Activated CD8-positive, alpha-beta T cell treated with anti-CD3 and anti-CD28 coated beads for 36 hours (primary cell): ENCODE measurements at regions not wholly inside any gene's neighbourhood (a gene's known extent, or its start where the extent isn't known, plus 50 kb on each side); places are given as distances from the start of the nearest gene placed in this dataset.

Experiments
- ATAC-seq: fragments of 200-7000 bp; cut with Tn5 transposase; one replicate; pipeline ENCODE4 v1.10.0; 2021; ENCODE audit warnings: mild to moderate bottlenecking, moderate library complexity
- CTCF ChIA-PET: fragments of 350-600 bp; sonication (Branson Sonifier 250); formaldehyde crosslinking; loops from one replicate; lab custom pipeline; 2021; ENCODE audit warnings: antibody characterized with exemption; lab: Charles Lee
- POLR2A ChIA-PET: fragments of 350-600 bp; sonication (Branson Sonifier 250); formaldehyde crosslinking; loops from one replicate; lab custom pipeline; 2021; ENCODE audit warnings: antibody characterized with exemption; lab: Charles Lee
- DNase-seq: peaks from one replicate; pipeline ENCODE4 v3.0.0-alpha.2; 2020
- H3K27ac Mint-ChIP-seq: one replicate; pipeline ENCODE4 v1.8.0; 2021; ENCODE audit warnings: mild to moderate bottlenecking, mixed read lengths
- H3K27me3 Mint-ChIP-seq: one replicate; pipeline ENCODE4 v1.8.0; 2021; ENCODE audit warnings: mixed read lengths
- H3K36me3 Mint-ChIP-seq: one replicate; pipeline ENCODE4 v1.8.0; 2021; ENCODE audit warnings: low read depth, mixed read lengths
- H3K4me1 Mint-ChIP-seq: one replicate; pipeline ENCODE4 v1.8.0; 2021; ENCODE audit warnings: low read depth, mixed read lengths
- H3K4me3 Mint-ChIP-seq: one replicate; pipeline ENCODE4 v1.8.0; 2021; ENCODE audit warnings: mild to moderate bottlenecking, moderate library complexity, mixed read lengths
- H3K9me3 Mint-ChIP-seq: one replicate; pipeline ENCODE4 v1.8.0; 2021; ENCODE audit warnings: mixed read lengths
- CTCF ChIP-seq: fragments of 200-600 bp; IDR thresholded peaks from one replicate; pipeline ENCODE4 v1.8.0; 2022; ENCODE audit warnings: antibody characterized with exemption, mild to moderate bottlenecking
- intact Hi-C: fragments of 100-400 bp; cut with micrococcal nuclease; formaldehyde crosslinking; loops from one replicate; pipeline ENCODE4 v1.10.0; 2022

DNA sequence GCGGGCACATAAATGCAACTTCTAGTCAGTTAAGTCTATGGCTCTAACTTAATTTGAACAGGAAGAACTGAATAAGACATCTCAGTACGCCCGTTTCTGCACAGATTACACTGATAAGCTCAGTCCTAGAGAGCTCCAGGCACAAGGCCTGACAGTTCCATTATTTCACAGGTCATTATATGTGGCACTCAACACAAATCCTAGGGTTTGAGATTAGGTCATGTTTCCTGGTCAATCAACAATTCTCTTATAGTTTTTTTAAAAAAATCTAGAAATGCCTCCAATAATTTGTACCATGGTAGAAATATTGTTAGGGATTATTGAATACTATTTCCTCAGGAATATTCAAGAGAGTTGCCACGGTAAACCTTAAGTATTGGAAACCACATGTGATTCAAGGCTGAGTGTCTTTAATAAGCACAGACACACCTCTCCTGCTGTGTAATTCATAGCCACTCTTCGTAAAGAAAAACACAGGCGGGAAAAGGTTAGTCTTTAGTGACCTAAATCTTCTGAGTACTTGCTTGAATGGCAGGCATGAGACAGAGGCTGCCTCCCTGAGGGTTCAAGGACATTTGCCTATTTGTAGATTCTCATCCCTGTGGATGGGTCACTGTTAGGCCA is 342.9 kb upstream of the ADGRL3 start:
- Mint-ChIP-seq H3K4me1 (no peaks in the 10 kb centered on the region), H3K36me3 (no peaks in the 10 kb centered on the region), H3K27ac (no peak overlapping the region), H3K27me3 (no peaks in the 10 kb centered on the region), H3K4me3 (no peak overlapping the region), H3K9me3 (peaks cover 24% of the 10 kb centered on the region)
- intact Hi-C loops: no loop called here
- ChIA-PET CTCF (no interaction called here), POLR2A (no interaction called here)
- DNase-seq (no peak), ATAC-seq (no peak)
- no peak for TF ChIP-seq CTCF

DNA sequence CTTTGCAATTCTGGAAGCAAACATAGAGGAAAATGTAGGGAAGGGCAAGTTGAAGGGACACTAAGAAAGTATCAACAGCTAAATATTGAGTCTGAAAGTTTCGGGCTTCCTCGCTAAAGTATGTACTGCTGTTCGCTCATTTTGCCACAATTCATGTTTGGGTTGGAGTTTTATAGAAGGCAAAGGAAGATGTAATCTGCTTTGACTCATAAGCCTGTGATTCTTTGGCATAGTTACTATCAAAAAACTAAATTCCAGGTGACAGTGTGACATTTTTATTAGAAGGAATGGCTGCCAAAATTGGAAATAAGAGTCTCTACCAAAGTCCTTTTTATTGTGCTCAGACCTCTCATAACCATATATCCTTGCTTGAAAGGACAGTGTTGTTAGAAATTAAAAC is 336.7 kb upstream of the ADGRL3 start:
- intact Hi-C loops: no loop called here
- TF ChIP-seq CTCF: no peak
- CTCF ChIA-PET: no interaction called here

GRCh38 chr4:60865273-60865672 is 334.9 kb upstream of the ADGRL3 start:
- no peaks in the 10 kb centered on the region for H3K27me3 Mint-ChIP-seq
- ATAC-seq: no peak
- POLR2A ChIA-PET: no interaction called here
- no peaks in the 10 kb centered on the region for H3K4me1 Mint-ChIP-seq
- no peaks in the 10 kb centered on the region for H3K36me3 Mint-ChIP-seq
- no peak for TF ChIP-seq CTCF
- H3K4me3 Mint-ChIP-seq: no peak overlapping the region
- DNase-seq: no peak
- H3K9me3 Mint-ChIP-seq: peaks cover 11% of the 10 kb centered on the region
- intact Hi-C loops: no loop called here
- no peak overlapping the region for H3K27ac Mint-ChIP-seq
- CTCF ChIA-PET: no interaction called here

More for the DNA sequence above, 336.7 kb upstream of the ADGRL3 start:
- DNase-seq: no peak
- POLR2A ChIA-PET: interaction anchor here (0.5 kb wide), 1 partner anchor 1664 kb away, joined by 3 read pairs; no protein-coding TSS in a partner anchor
- Mint-ChIP-seq H3K4me3 (no peak overlapping the region), H3K9me3 (peaks cover 11% of the 10 kb centered on the region), H3K27me3 (no peaks in the 10 kb centered on the region), H3K4me1 (no peaks in the 10 kb centered on the region), H3K27ac (no peak overlapping the region), H3K36me3 (no peaks in the 10 kb centered on the region)
- no peak for ATAC-seq

- intact Hi-C loops: no loop called here
- H3K4me1 Mint-ChIP-seq: no peaks in the 10 kb centered on the region
- peaks cover 2% of the 10 kb centered on the region for H3K9me3 Mint-ChIP-seq
- no peak overlapping the region for H3K4me3 Mint-ChIP-seq
- H3K27ac Mint-ChIP-seq: no peak overlapping the region
- TF ChIP-seq CTCF: no peak
- H3K36me3 Mint-ChIP-seq: no peaks in the 10 kb centered on the region
- ChIA-PET POLR2A (no interaction called here), CTCF (no interaction called here)
- no peak for ATAC-seq
- H3K27me3 Mint-ChIP-seq: no peaks in the 10 kb centered on the region
- no peak for DNase-seq
These were observed 331.7 kb upstream of the ADGRL3 start for GRCh38 chr4:60868232-60868960.

DNA sequence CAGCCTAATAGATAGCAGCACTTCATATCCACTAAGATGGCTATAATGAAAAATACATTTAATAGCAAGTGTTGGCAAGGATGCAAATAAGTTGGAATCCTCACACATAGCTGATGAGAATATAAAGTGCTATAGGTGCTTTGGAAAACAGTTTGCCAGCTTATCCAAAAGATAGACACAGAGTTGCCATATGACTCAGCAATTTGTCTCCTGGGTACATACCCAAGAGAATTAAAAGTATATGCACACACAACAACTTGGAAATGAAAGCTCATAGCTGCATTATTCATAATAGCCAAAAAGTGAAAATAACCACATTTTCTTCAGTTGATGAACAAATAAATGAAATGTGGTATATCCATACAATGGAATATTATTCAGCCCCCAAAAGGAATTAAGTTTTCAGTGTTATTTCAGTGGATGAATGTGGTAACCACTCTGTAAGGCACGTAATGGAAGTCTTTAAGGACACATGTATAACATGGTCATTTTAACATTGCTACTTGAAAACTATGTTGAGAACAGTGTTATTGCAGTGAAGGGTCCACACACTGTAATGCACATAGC is 320.9 kb upstream of the ADGRL3 start:
- Mint-ChIP-seq H3K36me3 (no peaks in the 10 kb centered on the region), H3K4me1 (no peaks in the 10 kb centered on the region), H3K27me3 (no peaks in the 10 kb centered on the region), H3K27ac (no peak overlapping the region), H3K4me3 (no peak overlapping the region), H3K9me3 (peaks cover 11% of the 10 kb centered on the region)
- no peak for TF ChIP-seq CTCF
- intact Hi-C loops: no loop called here
- ChIA-PET CTCF (no interaction called here), POLR2A (no interaction called here)
- no peak for ATAC-seq
- no peak for DNase-seq
